Mesendoderm (in vitro differentiated cells): ENCODE measurements at regions not wholly inside any gene's neighbourhood (a gene's known extent, or its start where the extent isn't known, plus 50 kb on each side); places are given as distances from the start of the nearest gene placed in this dataset.

Experiments
- DNase-seq: peaks from one replicate; pipeline ENCODE4 v3.0.0; 2013
- H2AK5ac ChIP-seq: 2 replicates; pipeline ENCODE4 v1.6.1; 2013; ENCODE audit warnings: low read length, inconsistent platforms
- H2BK120ac ChIP-seq: 2 replicates; pipeline ENCODE4 v1.6.1; 2013; ENCODE audit warnings: low read depth, mild to moderate bottlenecking, low read length, moderate library complexity, mixed read lengths
- H2BK15ac ChIP-seq: replicated peaks from 2 replicates; pipeline ENCODE4 v1.6.1; 2013; ENCODE audit warnings: low read depth, mild to moderate bottlenecking, moderate library complexity
- H2BK5ac ChIP-seq: 2 replicates; pipeline ENCODE4 v1.6.1; 2013; ENCODE audit warnings: low read length, inconsistent platforms
- H3K18ac ChIP-seq: 2 replicates; pipeline ENCODE4 v1.6.1; 2013; ENCODE audit warnings: mild to moderate bottlenecking, low read length, mixed read lengths
- H3K23ac ChIP-seq: one replicate; pipeline ENCODE4 v1.6.1; 2013; ENCODE audit warnings: low read length
- H3K27ac ChIP-seq: 2 replicates; pipeline ENCODE4 v1.5.1; 2013; ENCODE audit warnings: low read depth, mild to moderate bottlenecking, inconsistent platforms, low read length, moderate library complexity
- H3K27me3 ChIP-seq: 2 replicates; pipeline ENCODE4 v1.6.1; 2013; ENCODE audit warnings: low read length, control low read depth, mild to moderate bottlenecking, inconsistent platforms; ENCODE audit not compliant: insufficient read depth, poor library complexity
- H3K36me3 ChIP-seq: 2 replicates; pipeline ENCODE4 v1.6.1; 2013; ENCODE audit warnings: low read length, inconsistent platforms; ENCODE audit not compliant: control insufficient read depth, insufficient read depth
- H3K4ac ChIP-seq: one replicate; pipeline ENCODE4 v1.6.1; 2013; ENCODE audit warnings: low read depth, mild to moderate bottlenecking, low read length, moderate library complexity
- H3K4me1 ChIP-seq: 2 replicates; pipeline ENCODE4 v1.6.1; 2013; ENCODE audit warnings: low read depth, low read length, inconsistent platforms; ENCODE audit not compliant: control insufficient read depth
- H3K4me2 ChIP-seq: 2 replicates; pipeline ENCODE4 v1.6.1; 2013; ENCODE audit warnings: low read length
- H3K4me3 ChIP-seq: 2 replicates; pipeline ENCODE4 v1.5.1; 2013; ENCODE audit warnings: mild to moderate bottlenecking, low read length
- H3K56ac ChIP-seq: one replicate; pipeline ENCODE4 v1.6.1; 2013; ENCODE audit warnings: low read length
- H3K79me1 ChIP-seq: 2 replicates; pipeline ENCODE4 v1.6.1; 2013; ENCODE audit warnings: low read length, inconsistent platforms
- H3K79me2 ChIP-seq: 2 replicates; pipeline ENCODE4 v1.6.1; 2013; ENCODE audit warnings: mild to moderate bottlenecking, low read length; ENCODE audit not compliant: control insufficient read depth, insufficient read depth
- H3K9ac ChIP-seq: 2 replicates; pipeline ENCODE4 v1.6.1; 2013; ENCODE audit warnings: low read length, inconsistent platforms
- H4K5ac ChIP-seq: one replicate; pipeline ENCODE4 v1.6.1; 2013; ENCODE audit warnings: low read length
- H4K8ac ChIP-seq: one replicate; pipeline ENCODE4 v1.6.1; 2013; ENCODE audit warnings: low read depth, mild to moderate bottlenecking, control low read depth, low read length, moderate library complexity
- WGBS: extraction: QIAGEN DNeasy Blood & Tissue Kit; methylation state at CpG from one replicate; pipeline ENCODE4 v1.1.7; 2013; ENCODE audit warnings: low lambda C conversion rate, missing lambda C conversion rate; ENCODE audit not compliant: insufficient coverage; ENCODE audit errors: extremely low coverage; 5-methylcytosine and 5-hydroxymethylcytosine counted together

- WGBS = no CpG with 5 or more reads among the region's 1 CpG
- H3K27ac ChIP-seq = no peak overlapping the region
Observed at GRCh38 chr10:4355350-4355749, 470.7 kb upstream of the AKR1E2 start.

GRCh38 chr10:4354382-4354812 lies 471.6 kb upstream of the AKR1E2 start:
- Histone ChIP-seq H3K36me3 (no peaks in the 10 kb centered on the region), H2BK15ac (no peak overlapping the region), H3K79me1 (no peaks in the 10 kb centered on the region), H3K4ac (no peak overlapping the region), H3K56ac (no peak overlapping the region), H2AK5ac (no peak overlapping the region), H4K5ac (no peak overlapping the region), H3K27ac (no peak overlapping the region), H3K4me3 (no peak overlapping the region), H3K18ac (peak overlapping the region; percentile 60), H3K4me1 (peaks cover 6% of the 10 kb centered on the region), H3K23ac (no peak overlapping the region), H3K79me2 (no peaks in the 10 kb centered on the region), H2BK5ac (no peak overlapping the region), H3K27me3 (no peaks in the 10 kb centered on the region), H3K4me2 (no peak overlapping the region), H3K9ac (no peak overlapping the region), H4K8ac (no peak overlapping the region), H2BK120ac (no peak overlapping the region)
- no peak for DNase-seq
- no CpG with 5 or more reads among the region's 7 CpGs for WGBS

More at GRCh38 chr10:4355350-4355749, 470.7 kb upstream of the AKR1E2 start:
- Histone ChIP-seq H3K36me3 (no peaks in the 10 kb centered on the region), H3K79me2 (no peaks in the 10 kb centered on the region), H3K56ac (no peak overlapping the region), H2BK5ac (no peak overlapping the region), H4K5ac (no peak overlapping the region), H3K4ac (no peak overlapping the region), H3K4me2 (no peak overlapping the region), H3K4me3 (no peak overlapping the region), H3K79me1 (no peaks in the 10 kb centered on the region), H3K9ac (no peak overlapping the region), H4K8ac (no peak overlapping the region), H3K18ac (no peak overlapping the region), H2BK120ac (no peak overlapping the region), H2BK15ac (peak overlapping the region; percentile 36), H2AK5ac (no peak overlapping the region), H3K27me3 (no peaks in the 10 kb centered on the region), H3K23ac (no peak overlapping the region), H3K4me1 (peaks cover 6% of the 10 kb centered on the region)
- no peak for DNase-seq

- Histone ChIP-seq H3K4ac (no peak overlapping the region), H3K56ac (no peak overlapping the region), H3K9ac (no peak overlapping the region), H3K27me3 (no peaks in the 10 kb centered on the region), H3K4me3 (no peak overlapping the region), H2BK5ac (no peak overlapping the region), H2BK120ac (no peak overlapping the region), H3K4me2 (no peak overlapping the region), H3K4me1 (peaks cover 6% of the 10 kb centered on the region), H3K23ac (no peak overlapping the region), H2AK5ac (no peak overlapping the region), H3K79me2 (no peaks in the 10 kb centered on the region), H3K36me3 (no peaks in the 10 kb centered on the region), H3K27ac (no peak overlapping the region), H2BK15ac (no peak overlapping the region), H4K5ac (no peak overlapping the region), H3K18ac (no peak overlapping the region), H3K79me1 (no peaks in the 10 kb centered on the region), H4K8ac (no peak overlapping the region)
- peak; percentile 3 for DNase-seq
- no CpG with 5 or more reads among the region's 1 CpG for WGBS
Observed at GRCh38 chr10:4353964-4354363, 472.0 kb upstream of the AKR1E2 start.

- Histone ChIP-seq H3K4me2 (no peak overlapping the region), H3K79me2 (no peaks in the 10 kb centered on the region), H3K36me3 (no peaks in the 10 kb centered on the region), H2BK120ac (no peak overlapping the region), H3K23ac (no peak overlapping the region), H3K79me1 (no peaks in the 10 kb centered on the region), H2AK5ac (no peak overlapping the region), H3K56ac (no peak overlapping the region), H2BK15ac (no peak overlapping the region), H3K27ac (no peak overlapping the region), H3K27me3 (no peaks in the 10 kb centered on the region), H3K4me3 (no peak overlapping the region), H2BK5ac (no peak overlapping the region), H3K18ac (no peak overlapping the region), H3K4me1 (peaks cover 6% of the 10 kb centered on the region), H3K4ac (no peak overlapping the region), H4K8ac (no peak overlapping the region), H3K9ac (no peak overlapping the region), H4K5ac (no peak overlapping the region)
- WGBS = no CpG with 5 or more reads among the region's 11 CpGs
- peak; percentile 82 for DNase-seq
Observed at GRCh38 chr10:4353059-4353655, 472.9 kb upstream of the AKR1E2 start.

- Histone ChIP-seq H2BK15ac (no peak overlapping the region), H3K56ac (peak overlapping the region; percentile 50), H3K27me3 (no peaks in the 10 kb centered on the region), H3K18ac (no peak overlapping the region), H3K9ac (no peak overlapping the region), H4K8ac (no peak overlapping the region), H3K79me2 (no peaks in the 10 kb centered on the region), H3K27ac (peak overlapping the region; percentile 78), H3K36me3 (no peaks in the 10 kb centered on the region), H2BK5ac (peak overlapping the region; percentile 72), H4K5ac (no peak overlapping the region), H3K4ac (no peak overlapping the region), H3K79me1 (no peaks in the 10 kb centered on the region), H3K4me1 (peaks cover 6% of the 10 kb centered on the region), H3K4me3 (no peak overlapping the region), H3K4me2 (no peak overlapping the region), H2AK5ac (no peak overlapping the region), H2BK120ac (no peak overlapping the region), H3K23ac (no peak overlapping the region)
- no CpG with 5 or more reads among the region's 7 CpGs for WGBS
- DNase-seq = peak; percentile 70
Observed at GRCh38 chr10:4352414-4352961, 473.5 kb upstream of the AKR1E2 start.
